K562 (cell line): ENCODE measurements at regions not wholly inside any gene's neighbourhood (a gene's known extent, or its start where the extent isn't known, plus 50 kb on each side); places are given as distances from the start of the nearest gene placed in this dataset.
A peak's percentile ranks its signal among the peaks of the same experiment; 100 is the strongest.

Experiments
- ATAC-seq: fragments of 200-7000 bp; cut with Tn5 transposase; 3 replicates; pipeline ENCODE4 v1.9.1; 2020; ENCODE audit warnings: moderate library complexity
- BruUV-seq: library from RNA; stranded (reverse); fragments of 400-500 nt; replicated peaks from 2 replicates; lab custom pipeline; 2021; lab: Mats Ljungman, UMichigan
- CTCF ChIA-PET: fragments of 300-600 bp; formaldehyde crosslinking; extraction: SDS; loops from one replicate; lab custom pipeline; 2021; ENCODE audit warnings: low intra/inter-chr PET ratio; lab: Yijun Ruan, JAX
- POLR2A ChIA-PET: fragments of 300-600, 350-650 bp; sonication (Branson Sonifier 250); formaldehyde crosslinking; extraction: SDS; loops from one replicate; lab custom pipeline; 2021; ENCODE audit warnings: antibody characterized with exemption, inconsistent platforms; lab: Yijun Ruan, JAX
- DNase-seq, 4 experiments: peaks; one replicate each; pipeline versions ENCODE4 v3.0.0 to v3.0.0-alpha.2; 2011 to 2018; ENCODE audit warnings: low spot score in 3 of 4, mixed read lengths in 3 of 4; ENCODE audit errors: extremely low read depth in 1 of 4
- FAIRE-seq: peaks from 2 replicates; lab custom pipeline; 2011; peaks lifted over from hg19 to GRCh38; lab: Jason Lieb, UNC
- H2AFZ ChIP-seq: 2 replicates; pipeline ENCODE4 v1.6.0; 2011; ENCODE audit warnings: low read depth, low read length, control low read depth, inconsistent platforms
- H3K27ac ChIP-seq: fragments of 200-600 bp; 3 replicates; pipeline ENCODE4 v1.8.0; 2011; ENCODE audit warnings: low read depth, mild to moderate bottlenecking, control low read depth, inconsistent platforms, low read length, moderate library complexity, mixed read lengths; ENCODE audit errors: extremely low read depth
- H3K27me3 ChIP-seq, 2 experiments: fragments of 300-600 bp in 1 of 2; 2 replicates in 1 of 2; 3 replicates in 1 of 2; pipeline versions ENCODE4 v1.6.0 to v1.8.0; 2011; ENCODE audit warnings: inconsistent platforms in 2 of 2, low read length in 2 of 2, mild to moderate bottlenecking in 1 of 2, mixed read lengths in 1 of 2, moderate library complexity in 1 of 2; ENCODE audit not compliant: control insufficient read depth in 2 of 2, insufficient read depth in 2 of 2
- H3K36me3 ChIP-seq: fragments of 300-600 bp; 3 replicates; pipeline ENCODE4 v1.8.0; 2011; ENCODE audit warnings: mild to moderate bottlenecking, low read length, inconsistent platforms; ENCODE audit not compliant: control insufficient read depth, insufficient read depth
- H3K4me1 ChIP-seq, 2 experiments: fragments of 200-600 bp in 1 of 2; replicated peaks in 1 of 2; 2 replicates in 1 of 2; 3 replicates in 1 of 2; pipeline versions ENCODE4 v1.5.1 to v1.8.0; 2011; ENCODE audit warnings: inconsistent platforms in 2 of 2, low read length in 2 of 2, mild to moderate bottlenecking in 1 of 2, mixed read lengths in 1 of 2, moderate library complexity in 1 of 2; ENCODE audit not compliant: control insufficient read depth in 2 of 2, insufficient read depth in 2 of 2
- H3K4me2 ChIP-seq: 2 replicates; pipeline ENCODE4 v1.6.1; 2011; ENCODE audit warnings: low read length, control low read depth, inconsistent platforms, mixed read lengths; ENCODE audit not compliant: insufficient read depth
- H3K4me3 ChIP-seq: fragments of 200-600 bp; sonication (generic), shearing (Covaris generic); 2 replicates; pipeline ENCODE4 v1.5.1; 2016; ENCODE audit warnings: control low read depth, inconsistent platforms
- H3K79me2 ChIP-seq: fragments of 200-600 bp; 3 replicates; pipeline ENCODE4 v1.8.0; 2011; ENCODE audit warnings: low read length, inconsistent platforms; ENCODE audit not compliant: control insufficient read depth, insufficient read depth
- H3K9ac ChIP-seq, 2 experiments: 2 replicates each; pipeline versions ENCODE4 v1.6.0 to v1.6.1; 2011; ENCODE audit warnings: low read depth in 2 of 2, low read length in 2 of 2, control low read depth in 1 of 2, inconsistent platforms in 1 of 2, mild to moderate bottlenecking in 1 of 2, mixed read lengths in 1 of 2; ENCODE audit not compliant: insufficient read depth in 1 of 2
- H3K9me1 ChIP-seq: one replicate; pipeline ENCODE4 v1.6.0; 2011; ENCODE audit warnings: inconsistent platforms, mild to moderate bottlenecking, low read length, moderate library complexity; ENCODE audit not compliant: control insufficient read depth, insufficient read depth
- H3K9me3 ChIP-seq: replicated peaks from 2 replicates; pipeline ENCODE4 v1.5.1; 2011; ENCODE audit warnings: low read depth, low read length, inconsistent platforms; ENCODE audit not compliant: control insufficient read depth, insufficient read depth
- H4K20me1 ChIP-seq: replicated peaks from 2 replicates; pipeline ENCODE4 v1.6.1; 2011; ENCODE audit warnings: low read length, inconsistent platforms, mixed read lengths; ENCODE audit not compliant: control insufficient read depth, insufficient read depth
- CCNT2 ChIP-seq: IDR thresholded peaks from 2 replicates; pipeline ENCODE4 v1.6.1; 2011; ENCODE audit warnings: borderline replicate concordance, low read depth, mild to moderate bottlenecking, moderate library complexity, mixed read lengths, low read length; ENCODE audit not compliant: insufficient read length; ENCODE audit errors: extremely low read depth
- CHD2 ChIP-seq: IDR thresholded peaks from 2 replicates; pipeline ENCODE4 v1.6.1; 2011; ENCODE audit warnings: low read depth, low read length
- FOXA1 ChIP-seq: fragments of 450-650 bp; IDR thresholded peaks from 2 replicates; pipeline ENCODE4 v1.6.1; 2016; ENCODE audit warnings: mild to moderate bottlenecking, borderline replicate concordance
- FOXO4 ChIP-seq: fragments of 450-650 bp; formaldehyde crosslinking; IDR thresholded peaks from 2 replicates; pipeline ENCODE4 v1.4.0; 2020; ENCODE audit warnings: mild to moderate bottlenecking, moderate library complexity
- FOXP1 ChIP-seq: sonication (generic); formaldehyde crosslinking; IDR thresholded peaks from 2 replicates; pipeline ENCODE4 v1.8.0; 2022; ENCODE audit warnings: mild to moderate bottlenecking, missing genetic modification reagents
- GMEB1 ChIP-seq: fragments of 250-450 bp; sonication (Bioruptor Pico); IDR thresholded peaks from 2 replicates; pipeline ENCODE4 v1.4.0; 2020; ENCODE audit warnings: mild to moderate bottlenecking
- HCFC1 ChIP-seq: IDR thresholded peaks from 2 replicates; pipeline ENCODE4 v1.6.1; 2012; ENCODE audit warnings: low read depth, low read length, improper control_type of control experiment
- HDAC8 ChIP-seq: fragments of 450-650 bp; IDR thresholded peaks from 2 replicates; pipeline ENCODE4 v1.6.1; 2016; ENCODE audit warnings: mild to moderate bottlenecking, missing genetic modification characterization, moderate library complexity, missing compliant biosample characterization
- MAX ChIP-seq: sonication (generic); formaldehyde crosslinking; IDR thresholded peaks from 2 replicates; pipeline ENCODE4 v1.9.0; 2022; ENCODE audit warnings: mild to moderate bottlenecking, missing genetic modification reagents
- MTA3 ChIP-seq: fragments of 450-650 bp; formaldehyde crosslinking; IDR thresholded peaks from 2 replicates; pipeline ENCODE4 v1.6.1; 2017; ENCODE audit warnings: mild to moderate bottlenecking, borderline replicate concordance
- NFIX ChIP-seq: fragments of 250-450 bp; sonication (Bioruptor Pico); IDR thresholded peaks from 2 replicates; pipeline ENCODE4 v1.4.0; 2020; ENCODE audit warnings: low read depth, mild to moderate bottlenecking, moderate library complexity
- PHB2 ChIP-seq: fragments of 450-650 bp; IDR thresholded peaks from 2 replicates; pipeline ENCODE4 v1.6.1; 2017; ENCODE audit warnings: low read depth
- POLR2A ChIP-seq: fragments of 450-650 bp; conservative IDR thresholded peaks from 2 replicates; pipeline ENCODE4 v1.6.1; 2016
- SIX5 ChIP-seq, 2 experiments: IDR thresholded peaks; 2 replicates each; pipeline ENCODE4 v1.6.1; 2011; ENCODE audit warnings: low read length in 2 of 2, borderline replicate concordance in 1 of 2, low read depth in 1 of 2, mild to moderate bottlenecking in 1 of 2, moderate library complexity in 1 of 2; ENCODE audit not compliant: insufficient read depth in 1 of 2
- SP2 ChIP-seq: IDR thresholded peaks from 2 replicates; pipeline ENCODE4 v1.6.1; 2011; ENCODE audit warnings: mild to moderate bottlenecking, low read depth, low read length, moderate library complexity; ENCODE audit not compliant: poor library complexity, severe bottlenecking; ENCODE audit errors: extremely low read depth
- TSC22D4 ChIP-seq: fragments of 450-650 bp; IDR thresholded peaks from 2 replicates; pipeline ENCODE4 v1.6.1; 2016; ENCODE audit warnings: missing genetic modification characterization, missing biosample characterization, control low read depth
- ZBTB49 ChIP-seq: sonication (generic); formaldehyde crosslinking; IDR thresholded peaks from 2 replicates; pipeline ENCODE4 v1.8.0; 2022; ENCODE audit warnings: missing genetic modification reagents, mild to moderate bottlenecking, borderline replicate concordance
- ZNF311 ChIP-seq: fragments of 250-450 bp; sonication (Bioruptor Pico); IDR thresholded peaks from 2 replicates; pipeline ENCODE4 v1.4.0; 2020; ENCODE audit warnings: mild to moderate bottlenecking, moderate library complexity
- ZSCAN29 ChIP-seq: fragments of 450-650 bp; IDR thresholded peaks from 2 replicates; pipeline ENCODE4 v1.6.1; 2017
- WGBS: fragments of 100-300 bp; shearing (Covaris generic); methylation state at CpG from one replicate; pipeline ENCODE4 v1.1.6; 2016; ENCODE audit warnings: low coverage, mixed read lengths; ENCODE audit not compliant: insufficient coverage; ENCODE audit errors: missing lambda C conversion rate; 5-methylcytosine and 5-hydroxymethylcytosine counted together
- in situ Hi-C: fragments of 300-500 bp; cut with MboI; formaldehyde crosslinking; loops from 4 replicates; pipeline ENCODE4 v1.15.0; 2018; ENCODE audit warnings: inconsistent platforms, mixed read lengths
- intact Hi-C: fragments of 100-400 bp; cut with micrococcal nuclease; formaldehyde crosslinking; loops from 2 replicates; pipeline ENCODE4 v1.14.2; 2022

- 0% methylated on average over 3 of the region's 3 CpGs for WGBS
- ATAC-seq: peak; percentile 20; the same call in 1 of the 3 replicates
- Histone ChIP-seq H3K9me3 (no peaks in the 10 kb centered on the region), H3K9ac (no peak overlapping the region), H3K79me2 (no peaks in the 10 kb centered on the region), H3K4me3 (no peak overlapping the region), H4K20me1 (no peaks in the 10 kb centered on the region), H3K9me1 (no peaks in the 10 kb centered on the region), H3K27ac (no peak overlapping the region), H3K4me2 (no peak overlapping the region), H3K36me3 (no peaks in the 10 kb centered on the region), H3K27me3 (peaks cover 4 to 5% of the 10 kb centered on the region in 2 experiments; a peak in 3 of 5 replicates), H2AFZ (no peak overlapping the region), H3K4me1 (no peaks in the 10 kb centered on the region; a peak in 2 of 5 replicates)
- FAIRE-seq: no peak
- no peak for DNase-seq
- intact Hi-C loops (no loop called here), in situ Hi-C loops (no loop called here)
- ChIA-PET CTCF (no interaction called here), POLR2A (interaction anchor here (1.5 kb wide), 1 partner anchor 10 kb away, joined by 3 read pairs; no protein-coding TSS in a partner anchor)
- no TSS peak for BruUV-seq
- TF ChIP-seq PHB2: no peak
- no peak for TF ChIP-seq ZBTB49
- peak; percentile 30 for TF ChIP-seq CCNT2
- TF ChIP-seq FOXP1 (CRISPR knock-in tag): no peak
- TF ChIP-seq GMEB1: no peak
- no peak for TF ChIP-seq MTA3
- TF ChIP-seq FOXA1: no peak
- TF ChIP-seq FOXO4 (CRISPR knock-in tag): no peak
- no peak for TF ChIP-seq CHD2
- no peak for TF ChIP-seq HDAC8 (tag)
- TF ChIP-seq SIX5 (IDR thresholded peaks at IDR 0.05; ENCODE audit: borderline replicate concordance in 1 of 2, insufficient read depth in 1 of 2, low read depth in 1 of 2, low read length in 2 of 2): no peak
- no peak for TF ChIP-seq SP2
- TF ChIP-seq HCFC1: no peak
- no peak for TF ChIP-seq ZSCAN29
- TF ChIP-seq POLR2A: no peak
- TF ChIP-seq NFIX: no peak
- TF ChIP-seq ZNF311: no peak
- no peak for TF ChIP-seq TSC22D4
- no peak for TF ChIP-seq MAX
Measured at GRCh38 chr18:70419526-70419925, 130.7 kb downstream of the SOCS6 start.
